ENCODE measurements at regions not wholly inside any gene's neighbourhood (a gene's known extent, or its start where the extent isn't known, plus 50 kb on each side); places are given as distances from the start of the nearest gene placed in this dataset.

GRCh38 chr6:11450037-11450436 is 87.5 kb upstream of the TMEM170B start:
- TF ChIP-seq JUND (IDR thresholded peaks at IDR 0.05; ENCODE audit: low read depth, low read length) (no peak), RAD21 (IDR thresholded peaks at IDR 0.05; ENCODE audit: insufficient read depth, low read depth, low read length) (no peak), CTCF (IDR thresholded peaks at IDR 0.05 in 2 of 3, conservative IDR thresholded peaks at IDR 0.05 in 1 of 3; ENCODE audit: control insufficient read depth in 2 of 3, extremely low read depth in 1 of 3, insufficient read depth in 1 of 3, low read depth in 3 of 3, low read length in 3 of 3) (no peak), DPF2 (IDR thresholded peaks at IDR 0.05) (no peak), SUZ12 (IDR thresholded peaks at IDR 0.05; ENCODE audit: unreplicated experiment) (no peak), HDGF (IDR thresholded peaks at IDR 0.05) (no peak)
- TF ChIP-seq, protein P1, sequence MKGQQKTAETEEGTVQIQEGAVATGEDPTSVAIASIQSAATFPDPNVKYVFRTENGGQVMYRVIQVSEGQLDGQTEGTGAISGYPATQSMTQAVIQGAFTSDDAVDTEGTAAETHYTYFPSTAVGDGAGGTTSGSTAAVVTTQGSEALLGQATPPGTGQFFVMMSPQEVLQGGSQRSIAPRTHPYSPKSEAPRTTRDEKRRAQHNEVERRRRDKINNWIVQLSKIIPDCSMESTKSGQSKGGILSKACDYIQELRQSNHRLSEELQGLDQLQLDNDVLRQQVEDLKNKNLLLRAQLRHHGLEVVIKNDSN (IDR thresholded peaks at IDR 0.05; ENCODE audit: borderline replicate concordance, extremely low read length, insufficient read depth, low read depth, low read length) = no peak

Data from GM12878 (cell line).